OCI-LY7 (cell line): ENCODE measurements at regions not wholly inside any gene's neighbourhood (a gene's known extent, or its start where the extent isn't known, plus 50 kb on each side); places are given as distances from the start of the nearest gene placed in this dataset.

Experiments used
- BruUV-seq: library from RNA; stranded (reverse); fragments of 400-500 nt; replicated peaks from 2 replicates; lab custom pipeline; 2021; lab: Mats Ljungman, UMichigan
- CTCF ChIA-PET: fragments of 300-600 bp; sonication (Branson Sonifier 250); formaldehyde crosslinking; loops from one replicate; lab custom pipeline; 2022; ENCODE audit warnings: antibody characterized with exemption; ENCODE audit not compliant: unreplicated experiment; lab: Charles Lee
- POLR2A ChIA-PET: fragments of 300-600 bp; sonication (Branson Sonifier 250); formaldehyde crosslinking; loops from one replicate; lab custom pipeline; 2022; ENCODE audit warnings: antibody characterized with exemption; lab: Charles Lee
- DNase-seq: peaks from one replicate; pipeline ENCODE4 v3.0.0-alpha.2; 2015; ENCODE audit warnings: low spot score
- H2AFZ ChIP-seq: fragments of 200-600 bp; sonication (generic), shearing (Covaris generic); 2 replicates; pipeline ENCODE4 v1.6.1; 2014; ENCODE audit warnings: mild to moderate bottlenecking, antibody characterized with exemption, low read length, moderate library complexity
- H3K27ac ChIP-seq: fragments of 200-600 bp; sonication (generic); 2 replicates; pipeline ENCODE4 v1.5.1; 2014; ENCODE audit warnings: mixed run types, low read depth, mild to moderate bottlenecking, moderate library complexity, low read length, inconsistent platforms; ENCODE audit not compliant: poor library complexity, severe bottlenecking
- H3K36me3 ChIP-seq: fragments of 200-600 bp; sonication (generic); 2 replicates; pipeline ENCODE4 v1.6.1; 2014; ENCODE audit warnings: mild to moderate bottlenecking, antibody characterized with exemption, low read length, moderate library complexity, mixed read lengths; ENCODE audit not compliant: insufficient read depth
- H3K4me1 ChIP-seq: fragments of 200-600 bp; sonication (generic); 2 replicates; pipeline ENCODE4 v1.5.1; 2014; ENCODE audit warnings: mild to moderate bottlenecking, low read length; ENCODE audit not compliant: insufficient read depth, poor library complexity, severe bottlenecking
- H3K4me2 ChIP-seq: fragments of 200-600 bp; sonication (generic); 2 replicates; pipeline ENCODE4 v1.6.1; 2014; ENCODE audit warnings: mild to moderate bottlenecking, low read length
- H3K4me3 ChIP-seq: fragments of 200-600 bp; sonication (generic); 2 replicates; pipeline ENCODE4 v1.5.1; 2014; ENCODE audit warnings: mild to moderate bottlenecking, low read depth, low read length; ENCODE audit not compliant: poor library complexity, severe bottlenecking
- H3K79me2 ChIP-seq: fragments of 200-600 bp; sonication (generic); 2 replicates; pipeline ENCODE4 v1.6.1; 2016; ENCODE audit warnings: low read depth, mild to moderate bottlenecking, low read length, moderate library complexity, mixed read lengths; ENCODE audit not compliant: insufficient read depth
- H3K9me2 ChIP-seq: fragments of 200-600 bp; sonication (generic); 2 replicates; pipeline ENCODE4 v1.6.1; 2016; ENCODE audit warnings: mild to moderate bottlenecking, low read length, mixed read lengths; ENCODE audit not compliant: insufficient read depth
- H3K9me3 ChIP-seq: fragments of 200-600 bp; sonication (generic); 2 replicates; pipeline ENCODE4 v1.6.1; 2014; ENCODE audit warnings: mild to moderate bottlenecking, mixed run types, low read length, mixed read lengths
- H4K20me1 ChIP-seq: fragments of 200-600 bp; sonication (generic); 2 replicates; pipeline ENCODE4 v1.6.1; 2014; ENCODE audit warnings: mild to moderate bottlenecking, antibody characterized with exemption, low read length, moderate library complexity, mixed read lengths; ENCODE audit not compliant: insufficient read depth
- CTCF ChIP-seq: fragments of 200-600 bp; sonication (generic); conservative IDR thresholded peaks from 2 replicates; pipeline ENCODE4 v1.5.1; 2014; ENCODE audit warnings: mild to moderate bottlenecking, antibody characterized with exemption, low read length, moderate library complexity, mixed read lengths
- EZH2phosphoT487 ChIP-seq: fragments of 200-600 bp; sonication (generic); IDR thresholded peaks from 2 replicates; pipeline ENCODE4 v1.6.1; 2018; ENCODE audit warnings: low read depth, borderline replicate concordance, mild to moderate bottlenecking, mixed run types, antibody characterized with exemption, low read length, moderate library complexity, mixed read lengths
- intact Hi-C: fragments of 100-400 bp; cut with micrococcal nuclease; formaldehyde crosslinking; loops from one replicate; pipeline ENCODE4 v1.10.0; 2022; ENCODE audit not compliant: unreplicated experiment

DNA sequence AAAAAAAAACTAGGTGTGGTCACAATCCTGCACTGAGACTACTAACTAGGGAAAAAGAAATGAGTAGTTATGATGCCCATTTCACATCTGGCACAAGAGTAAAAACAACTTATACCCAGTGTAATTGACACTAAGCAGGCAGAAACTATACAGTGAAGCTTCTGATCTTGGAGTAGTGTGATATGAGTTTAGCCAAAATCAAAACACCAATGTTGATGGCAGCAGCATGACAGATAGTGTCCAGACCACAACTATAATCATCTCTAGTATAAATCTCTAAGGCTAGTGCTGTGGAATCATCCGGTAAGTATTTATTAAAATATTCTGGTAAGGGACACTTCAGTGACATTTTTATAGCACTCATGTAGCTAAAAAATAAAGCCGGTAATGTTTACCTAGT, 108.5 kb upstream of the EPHA6 start:
- ChIA-PET CTCF (no interaction called here), POLR2A (no interaction called here)
- H3K9me3 ChIP-seq: no peaks in the 10 kb centered on the region
- DNase-seq: no peak
- H3K4me3 ChIP-seq: no peak overlapping the region
- no peaks in the 10 kb centered on the region for H3K4me1 ChIP-seq
- H3K36me3 ChIP-seq: no peaks in the 10 kb centered on the region
- TF ChIP-seq CTCF: no peak
- TF ChIP-seq EZH2phosphoT487: no peak
- H3K9me2 ChIP-seq: no peaks in the 10 kb centered on the region
- H4K20me1 ChIP-seq: no peaks in the 10 kb centered on the region
- intact Hi-C loops: no loop called here
- H3K27ac ChIP-seq: no peak overlapping the region
- no peaks in the 10 kb centered on the region for H3K79me2 ChIP-seq
- BruUV-seq: no TSS peak
- H2AFZ ChIP-seq: no peak overlapping the region
- H3K4me2 ChIP-seq: no peak overlapping the region

- TF ChIP-seq CTCF (no peak), EZH2phosphoT487 (no peak)
- Histone ChIP-seq H3K4me1 (no peaks in the 10 kb centered on the region), H3K27ac (no peak overlapping the region), H2AFZ (no peak overlapping the region), H3K36me3 (no peaks in the 10 kb centered on the region), H3K9me3 (no peaks in the 10 kb centered on the region), H4K20me1 (no peaks in the 10 kb centered on the region), H3K79me2 (no peaks in the 10 kb centered on the region), H3K4me2 (no peak overlapping the region), H3K4me3 (no peak overlapping the region), H3K9me2 (no peaks in the 10 kb centered on the region)
- no peak for DNase-seq
- intact Hi-C loops: no loop called here
- BruUV-seq: no TSS peak
- ChIA-PET POLR2A (no interaction called here), CTCF (no interaction called here)
Observed at GRCh38 chr3:96706509-96706908, 107.9 kb upstream of the EPHA6 start.

DNA sequence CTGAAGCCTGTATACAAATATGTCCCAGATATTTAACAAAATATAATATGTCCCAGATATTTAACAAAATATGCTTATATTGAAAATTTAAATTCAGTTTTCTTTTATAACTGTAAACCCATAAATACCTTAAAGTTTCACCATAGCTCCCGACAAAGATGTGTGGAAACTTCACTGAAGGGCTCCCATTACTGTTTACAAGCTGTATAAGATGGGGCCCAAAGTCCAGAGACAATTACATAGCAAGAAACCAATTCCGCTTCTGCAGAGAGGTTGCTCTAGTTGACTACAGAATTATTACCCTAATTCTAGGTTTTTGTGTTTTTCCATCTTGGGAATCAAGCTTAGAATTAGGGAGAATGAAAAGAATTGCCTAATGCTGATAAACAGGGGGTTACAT, 102.6 kb upstream of the EPHA6 start:
- Histone ChIP-seq H3K27ac (no peak overlapping the region), H3K4me2 (no peak overlapping the region), H3K9me2 (no peaks in the 10 kb centered on the region), H2AFZ (no peak overlapping the region), H3K4me1 (no peaks in the 10 kb centered on the region), H4K20me1 (no peaks in the 10 kb centered on the region), H3K9me3 (no peaks in the 10 kb centered on the region), H3K79me2 (no peaks in the 10 kb centered on the region), H3K36me3 (no peaks in the 10 kb centered on the region), H3K4me3 (no peak overlapping the region)
- no peak for DNase-seq
- TF ChIP-seq CTCF: no peak
- TF ChIP-seq EZH2phosphoT487: no peak
- CTCF ChIA-PET: no interaction called here
- POLR2A ChIA-PET: no interaction called here
- BruUV-seq: no TSS peak
- intact Hi-C loops: no loop called here
